ENCODE measurements at regions not wholly inside any gene's neighbourhood (a gene's known extent, or its start where the extent isn't known, plus 50 kb on each side); places are given as distances from the start of the nearest gene placed in this dataset.
"Not testable (repeated sequence)": the region's sequence is repeated elsewhere in the genome, so short reads cannot be mapped to it uniquely, and the experiment has no call there.

GRCh38 chr17:27090450-27091042, 203.4 kb upstream of the WSB1 start:
- not testable (repeated sequence) for DNase-seq (ENCODE audit: low read depth in 1 of 2, low spot score in 1 of 2)

- no peak for DNase-seq (ENCODE audit: low read depth in 1 of 2, low spot score in 1 of 2)
These were observed 202.8 kb upstream of the WSB1 start for GRCh38 chr17:27091043-27091497.

- not testable (repeated sequence) for DNase-seq (ENCODE audit: low read depth in 1 of 2, low spot score in 1 of 2)
These were observed 199.7 kb upstream of the WSB1 start for GRCh38 chr17:27094179-27094578.

- DNase-seq (ENCODE audit: low read depth in 1 of 2, low spot score in 1 of 2), result not testable (repeated sequence)
These were observed 198.1 kb upstream of the WSB1 start for GRCh38 chr17:27095821-27096220.

GRCh38 chr17:27099266-27099665, 194.6 kb upstream of the WSB1 start:
- DNase-seq (ENCODE audit: low read depth in 1 of 2, low spot score in 1 of 2), result not testable (repeated sequence)

GRCh38 chr17:27104605-27105221, 189.2 kb upstream of the WSB1 start:
- DNase-seq (ENCODE audit: low read depth in 1 of 2, low spot score in 1 of 2), result not testable (repeated sequence)

- DNase-seq (ENCODE audit: low read depth in 1 of 2, low spot score in 1 of 2), result no peak
These were observed 188.3 kb upstream of the WSB1 start for GRCh38 chr17:27105636-27106035.

- no peak for DNase-seq (ENCODE audit: low read depth in 1 of 2, low spot score in 1 of 2)
These were observed 187.4 kb upstream of the WSB1 start for GRCh38 chr17:27106347-27106981.

- no peak for DNase-seq (ENCODE audit: low read depth in 1 of 2, low spot score in 1 of 2)
These were observed 186.9 kb upstream of the WSB1 start for GRCh38 chr17:27106982-27107360.

- DNase-seq (ENCODE audit: low read depth in 1 of 2, low spot score in 1 of 2), result not testable (repeated sequence)
These were observed 186.3 kb upstream of the WSB1 start for GRCh38 chr17:27107386-27108328.

GRCh38 chr17:27109346-27109745, 184.6 kb upstream of the WSB1 start:
- no peak for DNase-seq (ENCODE audit: low read depth in 1 of 2, low spot score in 1 of 2)

- no peak for DNase-seq (ENCODE audit: low read depth in 1 of 2, low spot score in 1 of 2)
These were observed 140.9 kb upstream of the WSB1 start for GRCh38 chr17:27153005-27153404.

- no peak for DNase-seq (ENCODE audit: low read depth in 1 of 2, low spot score in 1 of 2)
These were observed 138.0 kb upstream of the WSB1 start for GRCh38 chr17:27155866-27156265.

GRCh38 chr17:27157297-27157696, 136.6 kb upstream of the WSB1 start:
- no peak for DNase-seq (ENCODE audit: low read depth in 1 of 2, low spot score in 1 of 2)

GRCh38 chr17:27157898-27158297, 136.0 kb upstream of the WSB1 start:
- no peak for DNase-seq (ENCODE audit: low read depth in 1 of 2, low spot score in 1 of 2)

GRCh38 chr17:27158382-27158781, 135.5 kb upstream of the WSB1 start:
- no peak for DNase-seq (ENCODE audit: low read depth in 1 of 2, low spot score in 1 of 2)

GRCh38 chr17:27180322-27180721, 113.6 kb upstream of the WSB1 start:
- DNase-seq (ENCODE audit: low read depth in 1 of 2, low spot score in 1 of 2), result no peak

GRCh38 chr17:27181379-27181925, 112.5 kb upstream of the WSB1 start:
- DNase-seq (ENCODE audit: low read depth in 1 of 2, low spot score in 1 of 2), result not testable (repeated sequence)

- no peak for DNase-seq (ENCODE audit: low read depth in 1 of 2, low spot score in 1 of 2)
These were observed 112.0 kb upstream of the WSB1 start for GRCh38 chr17:27181935-27182334.

- not testable (repeated sequence) for DNase-seq (ENCODE audit: low read depth in 1 of 2, low spot score in 1 of 2)
These were observed 96.4 kb upstream of the WSB1 start for GRCh38 chr17:27197505-27197904.

GRCh38 chr17:27199948-27200347, 94.0 kb upstream of the WSB1 start:
- no peak for DNase-seq (ENCODE audit: low read depth in 1 of 2, low spot score in 1 of 2)
